NT2/D1 (cell line): ENCODE measurements at regions not wholly inside any gene's neighbourhood (a gene's known extent, or its start where the extent isn't known, plus 50 kb on each side); places are given as distances from the start of the nearest gene placed in this dataset.
"Not testable (repeated sequence)": the region's sequence is repeated elsewhere in the genome, so short reads cannot be mapped to it uniquely, and the experiment has no call there.

ENCODE experiments used
- DNase-seq: peaks from one replicate; pipeline ENCODE4 v3.0.0-alpha.2; 2011; ENCODE audit warnings: low read depth, low spot score
- H3K27me3 ChIP-seq: 2 replicates; pipeline ENCODE4 v1.6.0; 2011; ENCODE audit warnings: mild to moderate bottlenecking; ENCODE audit not compliant: insufficient read length, insufficient read depth
- H3K36me3 ChIP-seq: 2 replicates; pipeline ENCODE4 v1.6.1; 2011; ENCODE audit warnings: mild to moderate bottlenecking, low read length, mixed read lengths; ENCODE audit not compliant: insufficient read depth, insufficient read length
- H3K4me1 ChIP-seq: 2 replicates; pipeline ENCODE4 v1.5.1; 2011; ENCODE audit not compliant: insufficient read depth, insufficient read length
- H3K4me3 ChIP-seq: 2 replicates; pipeline ENCODE4 v1.5.1; 2011; ENCODE audit warnings: low read depth; ENCODE audit not compliant: insufficient read length
- H3K9ac ChIP-seq: 2 replicates; pipeline ENCODE4 v1.6.0; 2011; ENCODE audit warnings: low read depth; ENCODE audit not compliant: insufficient read length
- H3K9me3 ChIP-seq: 2 replicates; pipeline ENCODE4 v1.5.1; 2011; ENCODE audit warnings: mild to moderate bottlenecking, low read length; ENCODE audit not compliant: insufficient read depth
- SUZ12 ChIP-seq: IDR thresholded peaks from 2 replicates; pipeline ENCODE4 v1.6.1; 2011; ENCODE audit not compliant: insufficient read length, insufficient read depth; ENCODE audit errors: extremely low read depth
- YY1 ChIP-seq: IDR thresholded peaks from 2 replicates; pipeline ENCODE4 v1.6.1; 2011; ENCODE audit not compliant: insufficient read length, insufficient read depth
- ZNF274 ChIP-seq: IDR thresholded peaks from 2 replicates; pipeline ENCODE4 v1.6.1; 2011; ENCODE audit warnings: mild to moderate bottlenecking, low read depth, low read length

DNA sequence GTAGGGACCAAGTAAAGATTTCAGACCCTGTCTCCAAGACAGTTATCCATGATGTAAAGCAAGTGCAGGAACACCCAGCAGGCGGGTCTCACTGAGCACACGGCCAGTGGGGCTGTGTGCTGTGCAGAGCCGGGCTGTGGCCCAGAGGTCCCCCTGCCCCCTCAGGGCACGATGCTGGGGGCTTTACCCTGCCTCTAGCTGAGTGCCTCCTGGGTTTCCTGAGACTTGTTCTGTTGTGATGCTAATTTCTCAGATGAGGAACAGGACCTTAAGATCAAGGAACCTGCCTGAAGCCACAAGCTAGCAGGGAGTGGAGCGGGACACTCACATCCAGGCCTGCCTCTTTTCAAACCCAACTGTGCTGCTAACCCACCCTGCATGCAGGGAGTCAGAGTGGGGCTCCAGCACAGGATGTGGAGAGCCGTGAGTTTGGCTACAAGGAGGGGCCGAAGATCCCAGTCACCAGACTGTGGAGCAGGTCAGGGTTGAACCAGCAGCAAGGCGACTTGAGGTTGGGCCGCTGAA lies 76.1 kb upstream of the LYZL2 start:
- peaks cover 4% of the 10 kb centered on the region for H3K4me1 ChIP-seq
- TF ChIP-seq YY1 (no peak), ZNF274 (no peak), SUZ12 (no peak)
- no peaks in the 10 kb centered on the region for H3K36me3 ChIP-seq
- H3K27me3 ChIP-seq: peaks cover 8% of the 10 kb centered on the region
- H3K9ac ChIP-seq: peak overlapping the region; percentile 26
- H3K4me3 ChIP-seq: no peak overlapping the region
- no peak for DNase-seq
- no peaks in the 10 kb centered on the region for H3K9me3 ChIP-seq

GRCh38 chr10:30705101-30705624 lies 75.6 kb upstream of the LYZL2 start:
- Histone ChIP-seq H3K27me3 (peaks cover 8% of the 10 kb centered on the region), H3K9me3 (no peaks in the 10 kb centered on the region), H3K4me1 (peaks cover 4% of the 10 kb centered on the region), H3K36me3 (no peaks in the 10 kb centered on the region), H3K4me3 (no peak overlapping the region), H3K9ac (no peak overlapping the region)
- TF ChIP-seq YY1 (no peak), ZNF274 (no peak), SUZ12 (no peak)
- DNase-seq: no peak

DNA sequence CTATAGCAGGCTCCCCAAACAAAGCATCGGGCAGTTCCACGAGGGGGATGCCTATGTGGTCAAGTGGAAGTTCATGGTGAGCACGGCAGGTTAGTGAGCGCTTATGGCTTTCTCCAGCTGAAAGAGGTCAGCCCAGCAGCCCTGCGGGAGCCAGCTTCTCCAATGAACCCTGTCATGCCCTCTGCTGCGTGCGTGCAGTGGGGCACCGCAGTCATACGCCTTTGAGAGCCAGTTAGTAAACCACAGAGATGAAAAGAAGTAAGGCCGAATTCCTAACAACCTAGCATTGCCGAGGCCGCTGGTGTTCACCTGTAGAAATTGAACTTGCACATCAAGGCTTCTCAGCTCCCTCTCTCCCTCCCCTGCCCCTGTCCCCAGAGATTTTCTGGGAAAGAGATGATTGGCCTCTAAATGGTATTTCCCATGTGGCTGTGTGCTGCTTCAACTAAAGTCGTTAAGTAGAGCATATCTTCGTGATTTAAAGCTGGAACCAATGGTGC lies 75.1 kb upstream of the LYZL2 start:
- H3K36me3 ChIP-seq, H3K9me3 ChIP-seq, H3K9ac ChIP-seq, H3K4me3 ChIP-seq, H3K27me3 ChIP-seq, H3K4me1 ChIP-seq, DNase-seq: not testable (repeated sequence)

DNA sequence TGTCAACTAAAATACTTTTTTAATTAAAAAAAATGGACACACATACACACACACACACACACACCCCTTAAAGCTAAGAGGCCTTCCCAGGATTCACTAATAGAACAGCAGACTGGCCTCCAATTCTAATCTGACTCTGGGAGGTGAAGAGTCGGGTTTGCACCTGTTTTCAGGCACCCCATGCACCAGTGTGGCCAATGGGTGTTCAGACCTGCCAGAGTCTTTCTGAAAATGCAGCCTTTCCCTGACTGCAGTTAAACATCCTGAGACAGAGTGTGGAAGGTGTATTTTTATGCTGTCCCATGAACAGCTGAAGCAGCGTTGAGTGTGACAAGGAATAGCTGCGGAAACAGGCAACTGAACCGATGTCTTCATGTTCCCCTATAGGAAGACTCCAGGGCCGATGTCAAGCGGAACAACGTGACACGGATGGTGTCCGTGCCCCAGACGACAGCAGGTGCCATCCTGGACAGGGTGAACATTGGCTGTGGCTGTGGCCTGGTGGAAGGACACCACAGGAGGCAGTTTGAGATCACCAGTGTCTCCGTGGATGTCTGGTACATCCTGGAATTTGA lies 74.6 kb upstream of the LYZL2 start:
- Histone ChIP-seq H3K36me3 (no peaks in the 10 kb centered on the region), H3K9me3 (no peaks in the 10 kb centered on the region), H3K27me3 (peaks cover 8% of the 10 kb centered on the region), H3K4me3 (no peak overlapping the region), H3K4me1 (peaks cover 4% of the 10 kb centered on the region), H3K9ac (no peak overlapping the region)
- DNase-seq: no peak
- TF ChIP-seq YY1: no peak
- no peak for TF ChIP-seq ZNF274
- no peak for TF ChIP-seq SUZ12

- not testable (repeated sequence) for H3K9ac ChIP-seq, H3K4me3 ChIP-seq, H3K27me3 ChIP-seq
Observed at GRCh38 chr10:30703446-30703845, 73.9 kb upstream of the LYZL2 start.

DNA sequence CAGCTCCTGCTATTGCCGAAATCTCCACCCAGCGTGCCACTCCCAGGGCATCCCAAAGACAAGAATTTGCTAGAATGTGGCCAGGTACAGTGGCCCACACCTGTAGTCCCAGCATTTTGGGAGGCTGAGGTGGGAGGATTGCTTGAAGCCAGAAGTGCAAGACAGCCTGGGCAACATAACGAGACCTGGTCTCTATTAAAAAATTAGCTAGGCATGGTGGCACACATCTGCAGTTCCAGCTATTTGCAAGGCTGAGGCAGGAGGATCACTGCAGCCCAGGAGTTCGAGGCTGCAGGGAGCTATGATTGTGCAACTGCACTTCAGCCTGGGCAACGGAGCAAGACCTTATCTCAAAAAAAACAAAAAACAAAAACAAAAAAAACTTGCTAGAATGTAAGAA lies 73.3 kb upstream of the LYZL2 start:
- no peaks in the 10 kb centered on the region for H3K36me3 ChIP-seq
- no peak overlapping the region for H3K9ac ChIP-seq
- no peak overlapping the region for H3K4me3 ChIP-seq
- DNase-seq: no peak
- peaks cover 4% of the 10 kb centered on the region for H3K4me1 ChIP-seq
- H3K9me3 ChIP-seq: no peaks in the 10 kb centered on the region
- H3K27me3 ChIP-seq: peaks cover 8% of the 10 kb centered on the region
- no peak for TF ChIP-seq YY1
- TF ChIP-seq SUZ12: no peak
- TF ChIP-seq ZNF274: no peak

More at GRCh38 chr10:30703446-30703845, 73.9 kb upstream of the LYZL2 start:
- not testable (repeated sequence) for DNase-seq, H3K9me3 ChIP-seq, H3K36me3 ChIP-seq, H3K4me1 ChIP-seq

DNA sequence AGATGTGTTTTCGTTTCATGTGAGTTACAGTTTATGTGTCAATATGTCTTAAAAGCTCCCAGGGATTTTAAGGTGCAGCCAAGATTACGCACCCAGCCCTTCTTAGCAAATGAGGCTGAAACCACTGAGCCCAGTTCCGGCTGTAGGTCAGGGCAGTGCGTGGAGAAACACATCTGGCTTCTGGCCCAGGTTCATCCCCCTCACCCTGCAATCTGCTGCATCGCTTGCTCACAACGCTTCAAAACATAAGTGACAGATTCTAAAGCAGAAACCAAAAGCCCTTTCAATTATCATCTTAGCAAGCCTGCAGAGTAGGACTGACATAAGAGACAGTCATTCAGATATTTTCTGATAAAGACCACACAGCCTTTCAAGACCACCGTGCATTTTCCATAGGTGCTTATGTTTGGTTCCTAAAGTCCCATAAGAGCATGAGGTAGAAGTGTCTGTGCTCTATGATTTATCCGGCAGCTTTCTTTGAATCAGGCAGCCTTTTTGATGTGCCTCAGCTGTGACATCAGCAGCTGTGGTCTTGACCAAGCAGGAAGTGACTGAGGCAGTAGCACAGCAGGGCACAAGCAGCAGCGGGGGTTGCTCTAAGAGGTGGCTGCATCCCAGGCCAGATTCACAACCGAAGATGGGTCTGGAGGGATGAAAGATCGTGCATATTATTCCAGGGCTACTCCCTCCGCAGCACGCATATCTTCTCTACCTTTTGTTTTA lies 72.1 kb upstream of the LYZL2 start:
- DNase-seq: no peak
- no peaks in the 10 kb centered on the region for H3K9me3 ChIP-seq
- H3K4me3 ChIP-seq: no peak overlapping the region
- peaks cover 8% of the 10 kb centered on the region for H3K27me3 ChIP-seq
- no peaks in the 10 kb centered on the region for H3K36me3 ChIP-seq
- H3K4me1 ChIP-seq: peaks cover 4% of the 10 kb centered on the region
- no peak overlapping the region for H3K9ac ChIP-seq
- TF ChIP-seq ZNF274 (no peak), SUZ12 (no peak), YY1 (no peak)
